ENCODE measurements at regions not wholly inside any gene's neighbourhood (a gene's known extent, or its start where the extent isn't known, plus 50 kb on each side); places are given as distances from the start of the nearest gene placed in this dataset.

- TF ChIP-seq, protein P1, sequence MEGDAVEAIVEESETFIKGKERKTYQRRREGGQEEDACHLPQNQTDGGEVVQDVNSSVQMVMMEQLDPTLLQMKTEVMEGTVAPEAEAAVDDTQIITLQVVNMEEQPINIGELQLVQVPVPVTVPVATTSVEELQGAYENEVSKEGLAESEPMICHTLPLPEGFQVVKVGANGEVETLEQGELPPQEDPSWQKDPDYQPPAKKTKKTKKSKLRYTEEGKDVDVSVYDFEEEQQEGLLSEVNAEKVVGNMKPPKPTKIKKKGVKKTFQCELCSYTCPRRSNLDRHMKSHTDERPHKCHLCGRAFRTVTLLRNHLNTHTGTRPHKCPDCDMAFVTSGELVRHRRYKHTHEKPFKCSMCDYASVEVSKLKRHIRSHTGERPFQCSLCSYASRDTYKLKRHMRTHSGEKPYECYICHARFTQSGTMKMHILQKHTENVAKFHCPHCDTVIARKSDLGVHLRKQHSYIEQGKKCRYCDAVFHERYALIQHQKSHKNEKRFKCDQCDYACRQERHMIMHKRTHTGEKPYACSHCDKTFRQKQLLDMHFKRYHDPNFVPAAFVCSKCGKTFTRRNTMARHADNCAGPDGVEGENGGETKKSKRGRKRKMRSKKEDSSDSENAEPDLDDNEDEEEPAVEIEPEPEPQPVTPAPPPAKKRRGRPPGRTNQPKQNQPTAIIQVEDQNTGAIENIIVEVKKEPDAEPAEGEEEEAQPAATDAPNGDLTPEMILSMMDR (IDR thresholded peaks at IDR 0.05), result no peak
- TF ChIP-seq POLR2A (IDR thresholded peaks at IDR 0.05), result no peak
- no peak for TF ChIP-seq EP300 (IDR thresholded peaks at IDR 0.05)
Measured at GRCh38 chr6:11437824-11438459, 99.6 kb upstream of the TMEM170B start.
